Lung (tissue), 11 donors: ENCODE measurements at regions not wholly inside any gene's neighbourhood (a gene's known extent, or its start where the extent isn't known, plus 50 kb on each side); places are given as distances from the start of the nearest gene placed in this dataset.

Source experiments
- ATAC-seq: fragments of 200-7000 bp; cut with Tn5 transposase; one replicate; pipeline ENCODE4 v1.9.1; 2020; ENCODE audit warnings: moderate number of reproducible peaks; ENCODE audit not compliant: insufficient read depth, low FRiP score
- DNase-seq, 3 donors: peaks; one replicate each; pipeline ENCODE4 v3.0.0-alpha.2; 2013 to 2017
- H3K27ac ChIP-seq, 2 donors: one replicate each; pipeline ENCODE4 v1.5.1; 2013; ENCODE audit warnings: mild to moderate bottlenecking in 2 of 2, moderate library complexity in 2 of 2, control low read depth in 1 of 2, inconsistent platforms in 1 of 2, low read depth in 1 of 2, low read length in 1 of 2
- H3K27me3 ChIP-seq, 3 donors: one replicate each; pipeline ENCODE4 v1.5.1; 2013; ENCODE audit warnings: low read length in 2 of 3; ENCODE audit not compliant: control insufficient read depth in 3 of 3, insufficient read depth in 3 of 3
- H3K36me3 ChIP-seq, 4 donors: one replicate each; pipeline ENCODE4 v1.5.1; 2013; ENCODE audit warnings: low read length in 4 of 4, mild to moderate bottlenecking in 1 of 4, moderate library complexity in 1 of 4; ENCODE audit not compliant: control insufficient read depth in 4 of 4, insufficient read depth in 4 of 4
- H3K4me1 ChIP-seq, 5 donors: one replicate each; pipeline ENCODE4 v1.5.1; 2013; ENCODE audit warnings: low read length in 5 of 5, mild to moderate bottlenecking in 2 of 5, moderate library complexity in 1 of 5; ENCODE audit not compliant: control insufficient read depth in 5 of 5, insufficient read depth in 5 of 5
- H3K4me3 ChIP-seq: one replicate; pipeline ENCODE4 v1.5.1; 2013; ENCODE audit warnings: mild to moderate bottlenecking, control low read depth, moderate library complexity
- H3K9ac ChIP-seq, 2 donors: one replicate each; pipeline ENCODE4 v1.5.1; 2013; ENCODE audit warnings: low read length in 2 of 2, control low read depth in 1 of 2; ENCODE audit not compliant: insufficient read depth in 1 of 2
- H3K9me3 ChIP-seq, 4 donors: one replicate each; pipeline ENCODE4 v1.5.1; 2013; ENCODE audit warnings: low read length in 3 of 4, mild to moderate bottlenecking in 1 of 4, moderate library complexity in 1 of 4; ENCODE audit not compliant: control insufficient read depth in 4 of 4, insufficient read depth in 3 of 4
- WGBS, 2 donors: extraction: QIAGEN DNeasy Blood & Tissue Kit; methylation state at CpG; one replicate each; pipeline ENCODE4 v1.1.7; 2013; 5-methylcytosine and 5-hydroxymethylcytosine counted together
- TF ChIP-seq, protein P1 (sequence below): IDR thresholded peaks from 2 replicates; pipeline ENCODE4 v1.5.1; 2012; ENCODE audit warnings: mild to moderate bottlenecking; ENCODE audit errors: control extremely low read depth, extremely low read depth
- donor health status: control.
- donor health status: control.
- donor health status: Bipolar disorder and iron deficiency.
- donor health status: healthy.
- donor health status: DM: yes; HTN: yes; CAD: no.

DNA sequence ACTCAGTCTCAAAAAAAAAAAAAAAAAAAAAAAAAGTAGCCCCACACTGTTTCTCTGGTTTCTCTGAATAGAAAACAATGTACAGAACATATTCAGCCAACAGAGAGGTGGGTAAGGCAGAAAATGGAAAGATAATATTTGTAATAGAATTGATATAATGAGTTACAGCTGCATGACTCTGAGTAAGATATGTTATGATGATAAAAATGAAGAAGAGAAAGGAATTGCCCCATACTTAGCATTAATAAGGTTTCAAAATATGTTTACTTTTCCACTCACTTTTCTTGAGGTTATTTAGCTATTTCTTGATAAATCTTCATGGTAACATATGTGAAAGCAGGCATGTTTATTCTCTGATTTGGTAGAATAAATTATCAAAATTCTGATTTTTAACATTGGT lies 100.9 kb upstream of the ROBO2 start:
- DNase-seq (no peak), ATAC-seq (no peak)
- Histone ChIP-seq H3K4me1 (peaks cover 0 to 8% (median 0%) of the 10 kb centered on the region in 5 donors), H3K4me3 (no peak overlapping the region), H3K27me3 (no peaks in the 10 kb centered on the region), H3K27ac (no peak overlapping the region), H3K9ac (no peak overlapping the region), H3K9me3 (no peaks in the 10 kb centered on the region), H3K36me3 (no peaks in the 10 kb centered on the region)
- TF ChIP-seq, protein P1, sequence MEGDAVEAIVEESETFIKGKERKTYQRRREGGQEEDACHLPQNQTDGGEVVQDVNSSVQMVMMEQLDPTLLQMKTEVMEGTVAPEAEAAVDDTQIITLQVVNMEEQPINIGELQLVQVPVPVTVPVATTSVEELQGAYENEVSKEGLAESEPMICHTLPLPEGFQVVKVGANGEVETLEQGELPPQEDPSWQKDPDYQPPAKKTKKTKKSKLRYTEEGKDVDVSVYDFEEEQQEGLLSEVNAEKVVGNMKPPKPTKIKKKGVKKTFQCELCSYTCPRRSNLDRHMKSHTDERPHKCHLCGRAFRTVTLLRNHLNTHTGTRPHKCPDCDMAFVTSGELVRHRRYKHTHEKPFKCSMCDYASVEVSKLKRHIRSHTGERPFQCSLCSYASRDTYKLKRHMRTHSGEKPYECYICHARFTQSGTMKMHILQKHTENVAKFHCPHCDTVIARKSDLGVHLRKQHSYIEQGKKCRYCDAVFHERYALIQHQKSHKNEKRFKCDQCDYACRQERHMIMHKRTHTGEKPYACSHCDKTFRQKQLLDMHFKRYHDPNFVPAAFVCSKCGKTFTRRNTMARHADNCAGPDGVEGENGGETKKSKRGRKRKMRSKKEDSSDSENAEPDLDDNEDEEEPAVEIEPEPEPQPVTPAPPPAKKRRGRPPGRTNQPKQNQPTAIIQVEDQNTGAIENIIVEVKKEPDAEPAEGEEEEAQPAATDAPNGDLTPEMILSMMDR, result no peak

DNA sequence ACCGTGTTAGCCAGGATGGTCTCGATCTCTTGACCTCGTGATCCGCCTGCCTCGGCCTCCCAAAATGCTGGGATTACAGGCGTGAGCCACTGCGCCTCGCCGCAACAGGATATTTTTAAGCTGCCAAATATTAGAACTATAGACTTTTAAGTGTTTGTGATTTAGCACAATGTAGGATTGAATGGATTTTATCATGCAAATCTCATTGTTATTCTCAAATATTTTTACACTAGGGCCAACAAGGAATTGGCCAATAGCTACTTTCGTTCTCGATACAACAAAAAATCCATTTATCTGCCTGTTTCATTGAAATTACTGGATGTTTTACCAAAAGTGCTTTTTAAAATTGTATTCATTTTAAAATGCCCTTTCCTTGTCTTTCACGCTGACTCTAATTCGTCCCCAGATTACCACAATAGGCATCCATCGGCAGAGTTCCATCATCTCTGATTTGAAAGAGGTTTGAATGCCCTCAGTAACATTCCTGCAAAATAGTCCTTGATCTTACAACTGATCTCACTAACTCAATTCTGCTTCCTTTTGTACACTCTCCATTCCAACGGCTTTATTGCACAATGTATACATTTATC lies 99.6 kb upstream of the ROBO2 start:
- H3K27me3 ChIP-seq, result no peaks in the 10 kb centered on the region

DNA sequence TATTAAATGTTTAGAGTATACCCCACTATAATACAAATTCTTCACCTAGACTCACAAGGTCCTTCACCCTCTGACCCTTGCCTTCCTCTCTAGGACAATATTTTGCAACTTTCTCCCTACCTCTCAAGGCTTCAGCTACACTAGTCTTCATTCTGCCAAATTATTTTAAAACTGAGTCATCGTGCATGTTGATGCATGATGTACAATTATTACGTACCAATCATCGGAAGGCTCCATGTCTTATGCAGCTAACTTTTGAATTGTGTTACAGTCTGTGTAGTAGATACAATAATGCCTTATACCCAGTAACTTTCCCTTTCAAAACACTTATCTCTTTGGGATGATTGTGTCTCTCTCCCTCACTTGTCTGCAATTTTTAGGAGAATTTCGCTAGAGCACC lies 98.5 kb upstream of the ROBO2 start:
- TF ChIP-seq, protein P1, result no peak
- Histone ChIP-seq H3K4me1 (peaks cover 0 to 8% (median 0%) of the 10 kb centered on the region in 5 donors), H3K9me3 (no peaks in the 10 kb centered on the region), H3K36me3 (no peaks in the 10 kb centered on the region), H3K4me3 (no peak overlapping the region), H3K27me3 (no peaks in the 10 kb centered on the region), H3K27ac (no peak overlapping the region), H3K9ac (no peak overlapping the region)
- ATAC-seq (no peak), DNase-seq (no peak)
- 91 to 92% methylated on average over 4 of the region's 4 CpGs for WGBS, 2 donors

More for the DNA sequence above, 99.6 kb upstream of the ROBO2 start:
- ATAC-seq (no peak), DNase-seq (no peak)
- Histone ChIP-seq H3K9me3 (no peaks in the 10 kb centered on the region), H3K4me1 (peaks cover 0 to 8% (median 0%) of the 10 kb centered on the region in 5 donors), H3K27ac (no peak overlapping the region), H3K9ac (no peak overlapping the region), H3K36me3 (no peaks in the 10 kb centered on the region), H3K4me3 (no peak overlapping the region)
- TF ChIP-seq, protein P1, result no peak
- 88 to 93% methylated on average over 14 to 15 of the region's 15 CpGs for whole genome bisulfite sequencing, 2 donors

DNA sequence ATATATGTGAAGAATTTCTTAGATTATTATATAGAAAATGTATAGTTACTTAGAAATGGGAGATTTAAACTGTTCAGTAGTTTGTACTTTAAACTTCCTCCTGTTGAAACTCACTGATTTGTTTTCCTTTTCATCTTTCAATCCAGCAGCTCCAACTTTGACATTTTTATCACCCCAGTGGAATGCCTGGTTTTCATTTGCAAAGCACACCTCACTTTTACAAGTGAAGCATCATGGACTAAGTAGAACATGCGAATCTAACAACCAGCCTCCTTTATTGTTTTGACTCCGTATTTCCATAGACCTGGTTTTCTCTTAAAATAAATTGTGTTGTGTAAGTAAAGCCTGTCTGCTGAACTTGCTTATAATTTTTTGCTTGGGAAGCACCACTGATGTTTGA lies 97.8 kb upstream of the ROBO2 start:
- H3K36me3 ChIP-seq, result no peaks in the 10 kb centered on the region
- H3K4me3 ChIP-seq, result no peak overlapping the region
- no peak for ATAC-seq
- TF ChIP-seq, protein P1, result no peak
- no peak for DNase-seq
- no peaks in the 10 kb centered on the region for H3K9me3 ChIP-seq
- no peak overlapping the region for H3K9ac ChIP-seq
- no peaks in the 10 kb centered on the region for H3K27me3 ChIP-seq
- peaks cover 0 to 8% (median 0%) of the 10 kb centered on the region in 5 donors for H3K4me1 ChIP-seq
- no peak overlapping the region for H3K27ac ChIP-seq
- WGBS, 2 donors, result 66 to 81% methylated on average over 2 of the region's 2 CpGs
